ENCODE measurements at regions not wholly inside any gene's neighbourhood (a gene's known extent, or its start where the extent isn't known, plus 50 kb on each side); places are given as distances from the start of the nearest gene placed in this dataset.

GRCh38 chr4:77344784-77345183, 187.8 kb downstream of the CCNG2 start:
- DNase-seq (ENCODE audit: low read depth) = no peak
- H3K4me3 ChIP-seq (ENCODE audit: control insufficient read depth, low read depth, low read length) = no peak overlapping the region
- TF ChIP-seq CTCF (IDR thresholded peaks at IDR 0.05; ENCODE audit: control insufficient read depth, insufficient read depth, low read depth, low read length, missing control alignments) = no peak

- no peak for TF ChIP-seq CTCF (IDR thresholded peaks at IDR 0.05; ENCODE audit: control insufficient read depth, insufficient read depth, low read depth, low read length, missing control alignments)
- H3K4me3 ChIP-seq (ENCODE audit: control insufficient read depth, low read depth, low read length) = no peak overlapping the region
- no peak for DNase-seq (ENCODE audit: low read depth)
These were observed 190.5 kb downstream of the CCNG2 start for GRCh38 chr4:77347351-77347966.

GRCh38 chr4:77348815-77349214, 191.8 kb downstream of the CCNG2 start:
- H3K4me3 ChIP-seq (ENCODE audit: control insufficient read depth, low read depth, low read length) = no peak overlapping the region
- no peak for DNase-seq (ENCODE audit: low read depth)
- no peak for TF ChIP-seq CTCF (IDR thresholded peaks at IDR 0.05; ENCODE audit: control insufficient read depth, insufficient read depth, low read depth, low read length, missing control alignments)

- H3K4me3 ChIP-seq (ENCODE audit: control insufficient read depth, low read depth, low read length) = no peak overlapping the region
- no peak for DNase-seq (ENCODE audit: low read depth)
- TF ChIP-seq CTCF (IDR thresholded peaks at IDR 0.05; ENCODE audit: control insufficient read depth, insufficient read depth, low read depth, low read length, missing control alignments) = no peak
These were observed 192.4 kb downstream of the CCNG2 start for GRCh38 chr4:77349364-77349763.

- no peak for DNase-seq (ENCODE audit: low read depth)
- TF ChIP-seq CTCF (IDR thresholded peaks at IDR 0.05; ENCODE audit: control insufficient read depth, insufficient read depth, low read depth, low read length, missing control alignments) = no peak
- no peak overlapping the region for H3K4me3 ChIP-seq (ENCODE audit: control insufficient read depth, low read depth, low read length)
These were observed 192.8 kb downstream of the CCNG2 start for GRCh38 chr4:77349796-77350195.

GRCh38 chr4:77352192-77352591, 195.2 kb downstream of the CCNG2 start:
- no peak for TF ChIP-seq CTCF (IDR thresholded peaks at IDR 0.05; ENCODE audit: control insufficient read depth, insufficient read depth, low read depth, low read length, missing control alignments)
- no peak for DNase-seq (ENCODE audit: low read depth)
- H3K4me3 ChIP-seq (ENCODE audit: control insufficient read depth, low read depth, low read length) = no peak overlapping the region

Data from AG09309 (cell line).